H9 (cell line): ENCODE measurements at regions not wholly inside any gene's neighbourhood (a gene's known extent, or its start where the extent isn't known, plus 50 kb on each side); places are given as distances from the start of the nearest gene placed in this dataset.

Experiments used
- DNase-seq: peaks from one replicate; pipeline ENCODE4 v3.0.0-alpha.2; 2017
- H2AFZ ChIP-seq: one replicate; pipeline ENCODE4 v1.6.1; 2013; ENCODE audit warnings: mild to moderate bottlenecking, low read length, control low read depth, moderate library complexity
- H2AK5ac ChIP-seq: 2 replicates; pipeline ENCODE4 v1.6.1; 2013; ENCODE audit warnings: low read length, control low read depth, mixed read lengths; ENCODE audit not compliant: insufficient read length
- H2BK120ac ChIP-seq: one replicate; pipeline ENCODE4 v1.6.1; 2013; ENCODE audit warnings: low read depth, mild to moderate bottlenecking, low read length, control low read depth, inconsistent platforms; ENCODE audit not compliant: poor library complexity, severe bottlenecking
- H2BK12ac ChIP-seq: 2 replicates; pipeline ENCODE4 v1.6.1; 2013; ENCODE audit warnings: low read length, control low read depth, mixed read lengths, low read depth; ENCODE audit not compliant: insufficient read length
- H2BK15ac ChIP-seq: 2 replicates; pipeline ENCODE4 v1.6.1; 2013; ENCODE audit warnings: low read depth, low read length, control low read depth
- H2BK20ac ChIP-seq: one replicate; pipeline ENCODE4 v1.6.1; 2013; ENCODE audit warnings: low read depth, mild to moderate bottlenecking, low read length, control low read depth, inconsistent platforms; ENCODE audit not compliant: poor library complexity, severe bottlenecking
- H2BK5ac ChIP-seq: 2 replicates; pipeline ENCODE4 v1.6.1; 2013; ENCODE audit warnings: low read length, control low read depth, mixed read lengths; ENCODE audit not compliant: insufficient read length
- H3K14ac ChIP-seq: 2 replicates; pipeline ENCODE4 v1.6.1; 2013; ENCODE audit warnings: low read length, control low read depth; ENCODE audit not compliant: insufficient read depth
- H3K18ac ChIP-seq: 2 replicates; pipeline ENCODE4 v1.6.1; 2013; ENCODE audit warnings: low read depth, mild to moderate bottlenecking, mixed read lengths, low read length, control low read depth; ENCODE audit not compliant: insufficient read length
- H3K23ac ChIP-seq: 2 replicates; pipeline ENCODE4 v1.6.1; 2013; ENCODE audit warnings: low read length, control low read depth, mixed read lengths, low read depth; ENCODE audit not compliant: insufficient read length
- H3K23me2 ChIP-seq: 2 replicates; pipeline ENCODE4 v1.6.1; 2013; ENCODE audit warnings: low read depth, mild to moderate bottlenecking, mixed read lengths, low read length, control low read depth; ENCODE audit not compliant: insufficient read length, poor library complexity, severe bottlenecking
- H3K27ac ChIP-seq: 2 replicates; pipeline ENCODE4 v1.5.1; 2013; ENCODE audit warnings: low read length, control low read depth, mixed read lengths, low read depth; ENCODE audit not compliant: insufficient read length
- H3K27me3 ChIP-seq: 2 replicates; pipeline ENCODE4 v1.6.1; 2013; ENCODE audit warnings: low read length, control low read depth, inconsistent platforms; ENCODE audit not compliant: insufficient read depth
- H3K4ac ChIP-seq: 2 replicates; pipeline ENCODE4 v1.6.1; 2013; ENCODE audit warnings: low read depth, mild to moderate bottlenecking, control low read depth, inconsistent platforms, low read length, moderate library complexity
- H3K4me1 ChIP-seq: 2 replicates; pipeline ENCODE4 v1.6.1; 2013; ENCODE audit warnings: low read length, control low read depth, inconsistent platforms; ENCODE audit not compliant: insufficient read depth
- H3K4me2 ChIP-seq: 2 replicates; pipeline ENCODE4 v1.6.1; 2013; ENCODE audit warnings: low read length, control low read depth, mixed read lengths; ENCODE audit not compliant: insufficient read length, insufficient read depth
- H3K56ac ChIP-seq: 2 replicates; pipeline ENCODE4 v1.6.1; 2013; ENCODE audit warnings: low read depth, mild to moderate bottlenecking, mixed read lengths, low read length, control low read depth; ENCODE audit not compliant: insufficient read length
- H3K79me1 ChIP-seq: 2 replicates; pipeline ENCODE4 v1.6.1; 2013; ENCODE audit warnings: low read depth, mild to moderate bottlenecking, moderate library complexity, low read length, control low read depth, inconsistent platforms; ENCODE audit not compliant: insufficient read depth, poor library complexity, severe bottlenecking
- H3K79me2 ChIP-seq: 2 replicates; pipeline ENCODE4 v1.6.1; 2013; ENCODE audit warnings: low read length, control low read depth, inconsistent platforms; ENCODE audit not compliant: insufficient read depth
- H3K9ac ChIP-seq: 2 replicates; pipeline ENCODE4 v1.6.1; 2013; ENCODE audit warnings: low read length, control low read depth, mixed read lengths; ENCODE audit not compliant: insufficient read length; ENCODE audit errors: extremely low read depth
- H3K9me3 ChIP-seq: one replicate; pipeline ENCODE4 v1.6.1; 2013; ENCODE audit warnings: low read depth, low read length, inconsistent platforms; ENCODE audit not compliant: control insufficient read depth
- H3T11ph ChIP-seq: one replicate; pipeline ENCODE4 v1.6.1; 2013; ENCODE audit warnings: mild to moderate bottlenecking, low read length, control low read depth, inconsistent platforms
- H4K20me1 ChIP-seq: one replicate; pipeline ENCODE4 v1.6.1; 2013; ENCODE audit not compliant: control insufficient read depth, insufficient read length, insufficient read depth
- H4K5ac ChIP-seq: 2 replicates; pipeline ENCODE4 v1.6.1; 2013; ENCODE audit warnings: low read depth, mild to moderate bottlenecking, mixed read lengths, low read length, control low read depth; ENCODE audit not compliant: insufficient read length
- H4K8ac ChIP-seq: replicated peaks from 2 replicates; pipeline ENCODE4 v1.6.1; 2013; ENCODE audit warnings: low read length, control low read depth, mixed read lengths, low read depth; ENCODE audit not compliant: insufficient read length
- H4K91ac ChIP-seq: 2 replicates; pipeline ENCODE4 v1.6.1; 2013; ENCODE audit warnings: low read depth, mild to moderate bottlenecking, moderate library complexity, mixed read lengths, low read length, control low read depth; ENCODE audit not compliant: insufficient read length
- H3K27ac Mint-ChIP-seq, 3 experiments: 2 replicates in 2 of 3; 3 replicates in 1 of 3; pipeline ENCODE4 v1.8.0; 2020 to 2021; ENCODE audit warnings: mixed read lengths in 3 of 3, mild to moderate bottlenecking in 1 of 3, moderate library complexity in 1 of 3
- H3K27me3 Mint-ChIP-seq: 2 replicates; pipeline ENCODE4 v1.8.0; 2021; ENCODE audit warnings: low read depth, mild to moderate bottlenecking, moderate library complexity, mixed read lengths
- H3K36me3 Mint-ChIP-seq, 3 experiments: 2 replicates in 2 of 3; 3 replicates in 1 of 3; pipeline ENCODE4 v1.8.0; 2020 to 2021; ENCODE audit warnings: low read depth in 3 of 3, mixed read lengths in 3 of 3; ENCODE audit not compliant: insufficient read depth in 1 of 3
- H3K4me1 Mint-ChIP-seq, 2 experiments: 2 replicates each; pipeline ENCODE4 v1.8.0; 2020; ENCODE audit warnings: mixed read lengths in 2 of 2
- H3K4me3 Mint-ChIP-seq, 2 experiments: 2 replicates in 1 of 2; 3 replicates in 1 of 2; pipeline ENCODE4 v1.8.0; 2020 to 2021; ENCODE audit warnings: mild to moderate bottlenecking in 2 of 2, mixed read lengths in 2 of 2, moderate library complexity in 1 of 2
- H3K9me3 Mint-ChIP-seq, 2 experiments: 2 replicates in 1 of 2; 3 replicates in 1 of 2; pipeline ENCODE4 v1.8.0; 2020; ENCODE audit warnings: mild to moderate bottlenecking in 2 of 2, mixed read lengths in 2 of 2, moderate library complexity in 1 of 2
- WGBS: extraction: QIAGEN DNeasy Blood & Tissue Kit; methylation state at CpG from one replicate; pipeline ENCODE4 v1.1.7; 2013; ENCODE audit warnings: missing lambda C conversion rate, low lambda C conversion rate, mixed read lengths; ENCODE audit not compliant: insufficient read length; ENCODE audit errors: extremely low coverage; 5-methylcytosine and 5-hydroxymethylcytosine counted together
- TF ChIP-seq, protein P1 (sequence below): fragments of 200-600 bp; sonication (generic); conservative IDR thresholded peaks from 3 replicates; pipeline ENCODE4 v1.8.0; 2021; ENCODE audit warnings: antibody characterized with exemption, mild to moderate bottlenecking

DNA sequence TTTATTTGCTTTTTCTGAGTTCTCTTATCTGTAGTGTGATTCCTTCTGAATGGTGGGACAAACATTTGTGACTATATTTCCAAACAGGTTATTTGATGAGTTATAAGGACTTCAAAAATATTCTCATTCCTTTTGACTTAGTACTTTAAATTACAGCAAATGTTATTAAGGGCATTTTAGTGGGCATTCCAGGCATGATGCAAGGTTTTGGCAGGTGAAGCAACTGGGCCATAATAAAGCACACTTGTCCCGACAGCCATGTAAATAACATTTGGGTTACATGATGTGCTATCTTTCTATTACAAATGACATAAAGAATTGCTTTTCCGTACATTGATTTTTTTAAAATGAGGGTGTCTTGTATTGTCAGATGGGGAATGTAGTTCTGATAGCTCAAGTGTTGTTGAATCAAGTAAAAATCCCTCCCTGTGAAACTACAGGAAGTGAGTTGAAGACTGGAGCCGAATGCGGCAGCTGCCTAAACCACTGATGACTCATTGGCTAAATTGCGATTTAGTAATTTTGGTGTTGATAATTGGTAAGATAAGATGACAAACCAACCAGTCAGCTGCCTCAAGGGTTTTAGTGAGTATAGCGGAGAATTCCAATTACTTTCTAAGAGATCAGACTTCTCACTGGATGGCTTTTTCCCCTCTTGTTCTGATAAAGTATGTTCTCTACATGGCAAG, 231.3 kb upstream of the NPY start:
- H3K79me2 ChIP-seq, result no peaks in the 10 kb centered on the region
- Mint-ChIP-seq H3K27ac (no peak overlapping the region), H3K9me3 (no peaks in the 10 kb centered on the region), H3K4me3 (no peak overlapping the region), H3K4me1 (peaks cover 14 to 19% of the 10 kb centered on the region in 2 experiments), H3K27me3 (no peaks in the 10 kb centered on the region), H3K36me3 (no peaks in the 10 kb centered on the region)
- H4K5ac ChIP-seq, result no peak overlapping the region
- no peaks in the 10 kb centered on the region for H3K79me1 ChIP-seq
- H2BK120ac ChIP-seq, result no peak overlapping the region
- no peak overlapping the region for H2AK5ac ChIP-seq
- H3K56ac ChIP-seq, result no peak overlapping the region
- no peak overlapping the region for H3K9ac ChIP-seq
- no peak overlapping the region for H4K8ac ChIP-seq
- H3K9me3 ChIP-seq, result no peaks in the 10 kb centered on the region
- no peak overlapping the region for H2BK5ac ChIP-seq
- no peaks in the 10 kb centered on the region for H3K27me3 ChIP-seq
- no peaks in the 10 kb centered on the region for H3K23me2 ChIP-seq
- H2BK12ac ChIP-seq, result no peak overlapping the region
- H3K14ac ChIP-seq, result no peak overlapping the region
- no peak overlapping the region for H3K27ac ChIP-seq
- TF ChIP-seq, protein P1, sequence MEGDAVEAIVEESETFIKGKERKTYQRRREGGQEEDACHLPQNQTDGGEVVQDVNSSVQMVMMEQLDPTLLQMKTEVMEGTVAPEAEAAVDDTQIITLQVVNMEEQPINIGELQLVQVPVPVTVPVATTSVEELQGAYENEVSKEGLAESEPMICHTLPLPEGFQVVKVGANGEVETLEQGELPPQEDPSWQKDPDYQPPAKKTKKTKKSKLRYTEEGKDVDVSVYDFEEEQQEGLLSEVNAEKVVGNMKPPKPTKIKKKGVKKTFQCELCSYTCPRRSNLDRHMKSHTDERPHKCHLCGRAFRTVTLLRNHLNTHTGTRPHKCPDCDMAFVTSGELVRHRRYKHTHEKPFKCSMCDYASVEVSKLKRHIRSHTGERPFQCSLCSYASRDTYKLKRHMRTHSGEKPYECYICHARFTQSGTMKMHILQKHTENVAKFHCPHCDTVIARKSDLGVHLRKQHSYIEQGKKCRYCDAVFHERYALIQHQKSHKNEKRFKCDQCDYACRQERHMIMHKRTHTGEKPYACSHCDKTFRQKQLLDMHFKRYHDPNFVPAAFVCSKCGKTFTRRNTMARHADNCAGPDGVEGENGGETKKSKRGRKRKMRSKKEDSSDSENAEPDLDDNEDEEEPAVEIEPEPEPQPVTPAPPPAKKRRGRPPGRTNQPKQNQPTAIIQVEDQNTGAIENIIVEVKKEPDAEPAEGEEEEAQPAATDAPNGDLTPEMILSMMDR, result no peak
- no peak overlapping the region for H4K91ac ChIP-seq
- no peak overlapping the region for H2BK15ac ChIP-seq
- H3K4me2 ChIP-seq, result no peak overlapping the region
- H3K23ac ChIP-seq, result no peak overlapping the region
- H3T11ph ChIP-seq, result no peak overlapping the region
- no CpG with 5 or more reads among the region's 6 CpGs for WGBS
- H3K4ac ChIP-seq, result no peak overlapping the region
- no peak overlapping the region for H2AFZ ChIP-seq
- no peak for DNase-seq
- H3K4me1 ChIP-seq, result 0 out of 2 replicates have a peak, but pooled peaks cover 2% of the 10 kb centered on the region
- H3K18ac ChIP-seq, result no peak overlapping the region
- no peaks in the 10 kb centered on the region for H4K20me1 ChIP-seq
- H2BK20ac ChIP-seq, result no peak overlapping the region
